Peyer's patch (tissue), 4 donors: ENCODE measurements at regions not wholly inside any gene's neighbourhood (a gene's known extent, or its start where the extent isn't known, plus 50 kb on each side); places are given as distances from the start of the nearest gene placed in this dataset.

Source experiments
- CTCF ChIP-seq, 6 experiments: fragments of 450-650 bp in 4 of 6; fragments of 200-600 bp in 2 of 6; sonication (generic) in 1 of 6; IDR thresholded peaks; one replicate each; pipeline ENCODE4 v1.5.1; 2017 to 2019; ENCODE audit warnings: antibody characterized with exemption in 6 of 6, mild to moderate bottlenecking in 3 of 6, moderate library complexity in 1 of 6
- POLR2A ChIP-seq, 2 donors: fragments of 450-650 bp; IDR thresholded peaks; one replicate each; pipeline ENCODE4 v1.5.1; 2017; ENCODE audit warnings: antibody characterized with exemption in 2 of 2, mild to moderate bottlenecking in 2 of 2, moderate library complexity in 2 of 2

- no peak for TF ChIP-seq CTCF (IDR thresholded peaks at IDR 0.05)
- no peak for TF ChIP-seq POLR2A (IDR thresholded peaks at IDR 0.05)
Measured at GRCh38 chr18:28690836-28691495, 514.0 kb upstream of the CDH2 start.
